Transverse colon (tissue), 4 donors: ENCODE measurements at regions not wholly inside any gene's neighbourhood (a gene's known extent, or its start where the extent isn't known, plus 50 kb on each side); places are given as distances from the start of the nearest gene placed in this dataset.
"Not testable (repeated sequence)": the region's sequence is repeated elsewhere in the genome, so short reads cannot be mapped to it uniquely, and the experiment has no call there.

ENCODE experiments used
- DNase-seq: peaks from one replicate; pipeline ENCODE4 v3.0.0-alpha.2; 2019
- H3K27ac ChIP-seq, 4 donors: fragments of 200-600 bp; sonication (generic); 2 replicates each; pipeline ENCODE4 v1.5.1; 2016 to 2018; ENCODE audit warnings: inconsistent platforms in 4 of 4
- H3K27me3 ChIP-seq: fragments of 200-600 bp; sonication (generic); 2 replicates; pipeline ENCODE4 v1.5.1; 2017; ENCODE audit warnings: inconsistent platforms
- H3K36me3 ChIP-seq, 4 donors: fragments of 200-600 bp; sonication (generic); 2 replicates each; pipeline ENCODE4 v1.5.1; 2017 to 2019; ENCODE audit warnings: inconsistent platforms in 4 of 4
- H3K4me1 ChIP-seq, 4 donors: fragments of 200-600 bp; sonication (generic); 2 replicates each; pipeline ENCODE4 v1.5.1; 2017 to 2020; ENCODE audit warnings: inconsistent platforms in 4 of 4
- H3K4me3 ChIP-seq, 4 donors: fragments of 200-600 bp; sonication (generic); 1 replicate in 1 of 4; 2 replicates in 3 of 4; pipeline versions ENCODE4 v1.5.1 to v1.6.1; 2017 to 2019; ENCODE audit warnings: inconsistent platforms in 4 of 4
- H3K9me3 ChIP-seq, 2 donors: fragments of 200-600 bp; sonication (generic); 2 replicates each; pipeline ENCODE4 v1.5.1; 2017 to 2019; ENCODE audit warnings: inconsistent platforms in 2 of 2
- EP300 ChIP-seq: sonication (generic); formaldehyde crosslinking; IDR thresholded peaks from one replicate; pipeline ENCODE4 v1.6.1; 2017; ENCODE audit warnings: antibody characterized with exemption, low read depth
- POLR2A ChIP-seq: fragments of 450-650 bp; IDR thresholded peaks from one replicate; pipeline ENCODE4 v1.6.1; 2016; ENCODE audit warnings: antibody characterized with exemption, mild to moderate bottlenecking, moderate library complexity
- POLR2AphosphoS5 ChIP-seq, 3 donors: sonication (generic); formaldehyde crosslinking; IDR thresholded peaks; one replicate each; pipeline ENCODE4 v1.6.1; 2016; ENCODE audit warnings: antibody characterized with exemption in 3 of 3
- WGBS, 2 donors: methylation state at CpG; one replicate each; pipeline ENCODE4 v1.1.5; 2018; ENCODE audit warnings: low coverage in 1 of 2; 5-methylcytosine and 5-hydroxymethylcytosine counted together
- in situ Hi-C, 4 donors: fragments of 200-750 bp; cut with MboI; loops; one replicate each; pipeline versions ENCODE4 v1.15.0 to v1.15.1; 2017; ENCODE audit warnings: low sequenced_read_pairs in 3 of 4, low pct_ligation_motif_present in 1 of 4, low pct_unique_long_range_greater_than_20kb in 1 of 4
- intact Hi-C: fragments of 100-400 bp; cut with DNase I; formaldehyde crosslinking; loops from one replicate; pipeline ENCODE4 v1.15.1; 2023; ENCODE audit warnings: low total_unique reads
- TF ChIP-seq, protein P1 (sequence below), 5 experiments: fragments of 200-600 bp in 3 of 5; fragments of 450-650 bp in 2 of 5; sonication (generic) in 3 of 5; IDR thresholded peaks; 1 replicate in 2 of 5; 2 replicates in 3 of 5; pipeline ENCODE4 v1.5.1; 2016 to 2017; ENCODE audit warnings: antibody characterized with exemption in 5 of 5, inconsistent platforms in 3 of 5, mild to moderate bottlenecking in 2 of 5, moderate library complexity in 1 of 5

DNA sequence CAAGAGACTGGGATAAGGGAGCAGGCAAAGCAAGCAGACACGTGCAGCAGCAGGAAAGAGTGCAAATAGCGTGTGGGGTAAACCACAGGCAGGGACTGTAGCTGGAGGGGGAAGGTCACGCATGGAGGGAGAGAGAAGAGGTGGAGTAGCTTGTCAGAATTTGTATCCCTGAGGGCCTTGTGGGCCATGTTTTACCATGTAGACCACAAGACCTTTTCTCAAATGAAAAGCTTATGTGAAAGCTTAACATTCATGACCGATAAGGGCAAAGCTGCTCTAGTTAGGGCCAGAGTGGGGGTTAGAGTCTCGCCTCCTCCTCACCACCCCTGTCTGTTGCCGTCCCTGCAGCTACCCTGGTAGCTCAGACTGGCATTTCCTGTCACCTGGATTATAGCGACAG is 152.9 kb upstream of the E2F7 start:
- TF ChIP-seq POLR2A (no peak), POLR2AphosphoS5 (IDR thresholded peaks at IDR 0.05) (no peak), EP300 (no peak)
- TF ChIP-seq, protein P1, sequence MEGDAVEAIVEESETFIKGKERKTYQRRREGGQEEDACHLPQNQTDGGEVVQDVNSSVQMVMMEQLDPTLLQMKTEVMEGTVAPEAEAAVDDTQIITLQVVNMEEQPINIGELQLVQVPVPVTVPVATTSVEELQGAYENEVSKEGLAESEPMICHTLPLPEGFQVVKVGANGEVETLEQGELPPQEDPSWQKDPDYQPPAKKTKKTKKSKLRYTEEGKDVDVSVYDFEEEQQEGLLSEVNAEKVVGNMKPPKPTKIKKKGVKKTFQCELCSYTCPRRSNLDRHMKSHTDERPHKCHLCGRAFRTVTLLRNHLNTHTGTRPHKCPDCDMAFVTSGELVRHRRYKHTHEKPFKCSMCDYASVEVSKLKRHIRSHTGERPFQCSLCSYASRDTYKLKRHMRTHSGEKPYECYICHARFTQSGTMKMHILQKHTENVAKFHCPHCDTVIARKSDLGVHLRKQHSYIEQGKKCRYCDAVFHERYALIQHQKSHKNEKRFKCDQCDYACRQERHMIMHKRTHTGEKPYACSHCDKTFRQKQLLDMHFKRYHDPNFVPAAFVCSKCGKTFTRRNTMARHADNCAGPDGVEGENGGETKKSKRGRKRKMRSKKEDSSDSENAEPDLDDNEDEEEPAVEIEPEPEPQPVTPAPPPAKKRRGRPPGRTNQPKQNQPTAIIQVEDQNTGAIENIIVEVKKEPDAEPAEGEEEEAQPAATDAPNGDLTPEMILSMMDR (IDR thresholded peaks at IDR 0.05): no peak
- Histone ChIP-seq H3K36me3 (no peaks in the 10 kb centered on the region), H3K9me3 (no peaks in the 10 kb centered on the region), H3K27me3 (no peaks in the 10 kb centered on the region), H3K27ac (no peak overlapping the region), H3K4me3 (no peak overlapping the region), H3K4me1 (peaks cover 0 to 16% (median 2%) of the 10 kb centered on the region in 4 donors)
- intact Hi-C loops: no loop called here
- 68 to 76% methylated on average over 4 to 7 of the region's 7 CpGs for WGBS, 2 donors
- in situ Hi-C loops: no loop called here
- DNase-seq: no peak

DNA sequence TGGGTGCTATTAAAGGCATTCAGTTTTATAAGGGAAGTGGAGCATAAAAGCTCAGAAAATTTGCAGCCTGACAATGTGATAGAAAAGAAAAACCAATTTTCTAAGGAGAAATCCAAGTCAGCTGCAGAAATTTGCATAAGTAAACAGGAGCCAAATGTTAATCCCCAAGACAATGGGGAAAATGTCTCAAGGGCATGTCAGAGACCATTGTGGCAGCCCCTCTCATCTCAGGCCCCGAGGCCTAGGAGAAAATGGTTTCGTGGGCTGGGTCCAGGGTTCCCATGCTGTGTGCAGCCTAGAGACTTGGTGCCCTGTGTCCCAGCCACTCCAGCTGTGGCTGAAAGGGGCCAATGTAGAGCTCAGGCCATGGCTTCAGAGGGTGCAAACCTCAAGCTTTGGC is 150.8 kb upstream of the E2F7 start:
- in situ Hi-C loops: not testable (repeated sequence)

DNA sequence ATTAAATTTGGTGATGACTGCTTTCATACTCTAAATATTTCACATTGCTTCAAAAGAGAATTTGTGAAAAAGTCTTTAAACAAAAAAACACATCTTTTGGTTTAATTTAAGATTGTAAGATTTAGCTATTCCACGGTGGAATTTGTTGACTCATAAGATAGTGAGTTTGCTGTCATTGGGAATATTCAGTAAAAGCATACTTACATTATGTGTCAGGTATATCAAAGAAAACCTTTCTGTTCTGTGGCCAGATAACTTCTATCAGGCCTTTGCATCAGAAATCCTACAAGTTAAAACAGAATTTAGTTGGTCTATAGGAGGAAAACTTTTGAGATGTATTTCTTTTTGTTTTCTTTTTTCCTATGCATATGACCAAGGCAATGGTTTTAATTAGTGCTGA is 148.8 kb upstream of the E2F7 start:
- Histone ChIP-seq H3K27me3 (no peaks in the 10 kb centered on the region), H3K36me3 (no peaks in the 10 kb centered on the region), H3K4me1 (peaks cover 0 to 24% (median 5%) of the 10 kb centered on the region in 4 donors), H3K4me3 (no peak overlapping the region), H3K27ac (no peak overlapping the region), H3K9me3 (peaks cover 0 to 5% of the 10 kb centered on the region in 2 donors)
- in situ Hi-C loops (no loop called here), intact Hi-C loops (no loop called here)
- TF ChIP-seq EP300: no peak
- TF ChIP-seq POLR2AphosphoS5 (IDR thresholded peaks at IDR 0.05): no peak
- no peak for TF ChIP-seq POLR2A
- TF ChIP-seq, protein P1 (IDR thresholded peaks at IDR 0.05): no peak
- no peak for DNase-seq
- 38 to 60% methylated on average over 1 of the region's 1 CpG for WGBS, 2 donors

More for the DNA sequence above, 150.8 kb upstream of the E2F7 start:
- H3K4me3 ChIP-seq, H3K9me3 ChIP-seq, H3K27me3 ChIP-seq, H3K36me3 ChIP-seq, DNase-seq, intact Hi-C loops, H3K27ac ChIP-seq: not testable (repeated sequence)
- H3K4me1 ChIP-seq: peaks cover 0 to 24% (median 5%) of the 10 kb centered on the region in 4 donors
- WGBS, 2 donors: 73% methylated on average over 2 of the region's 2 CpGs; no CpG with 5 or more reads in 1 of the 2 donors

DNA sequence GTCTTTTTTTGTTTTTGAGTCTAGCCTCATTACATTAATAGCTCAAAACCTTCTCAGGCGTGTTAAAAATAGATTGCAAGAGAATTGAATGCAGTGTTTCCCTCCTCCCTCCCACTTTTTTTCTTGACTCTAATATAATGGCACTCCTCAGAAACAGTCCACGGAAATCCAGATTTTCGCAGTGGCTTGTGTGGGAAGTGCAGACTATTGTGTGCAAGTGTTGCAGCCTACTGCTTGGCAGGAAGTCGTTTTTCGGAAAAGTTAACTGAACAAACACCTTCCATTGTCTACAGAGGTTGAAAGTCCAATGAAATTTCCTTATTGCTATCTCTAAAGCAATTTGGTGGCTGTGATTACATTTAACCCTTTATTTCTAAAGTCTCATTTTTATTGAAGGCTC is 147.9 kb upstream of the E2F7 start:
- no peaks in the 10 kb centered on the region for H3K27me3 ChIP-seq
- intact Hi-C loops: no loop called here
- H3K9me3 ChIP-seq: peaks cover 0 to 5% of the 10 kb centered on the region in 2 donors
- TF ChIP-seq EP300: no peak
- TF ChIP-seq POLR2A: no peak
- TF ChIP-seq, protein P1 (IDR thresholded peaks at IDR 0.05): peak in 4 of 5 experiments; percentile 14 to 69 (median 38)
- peak in 1 of 3 donors; percentile 41 for TF ChIP-seq POLR2AphosphoS5 (IDR thresholded peaks at IDR 0.05)
- no peaks in the 10 kb centered on the region for H3K36me3 ChIP-seq
- peak; percentile 63 for DNase-seq
- peaks cover 0 to 24% (median 5%) of the 10 kb centered on the region in 4 donors for H3K4me1 ChIP-seq
- H3K4me3 ChIP-seq: no peak overlapping the region
- WGBS, 2 donors: 19 to 30% methylated on average over 5 of the region's 5 CpGs
- in situ Hi-C loops: no loop called here
- peak overlapping the region; percentile 63 to 67 (median 65) for H3K27ac ChIP-seq

DNA sequence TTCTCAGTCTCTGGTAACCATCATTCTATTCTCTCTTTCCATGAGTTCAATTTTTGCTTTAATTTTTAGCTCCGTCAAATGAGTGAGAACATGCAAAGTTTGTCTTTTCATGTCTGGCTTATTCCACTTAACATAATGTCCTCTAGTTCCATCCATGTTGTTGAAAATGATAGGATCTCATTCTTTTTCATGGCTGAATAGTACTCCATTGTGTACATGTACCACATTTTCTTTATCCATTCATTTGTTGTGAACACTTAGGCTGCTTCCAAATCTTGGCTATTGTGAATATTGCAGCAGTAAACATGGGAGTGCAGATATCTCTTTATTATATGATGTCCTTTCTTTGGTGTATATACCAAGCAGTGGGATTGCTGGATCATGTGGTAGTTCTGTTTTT is 145.4 kb upstream of the E2F7 start:
- intact Hi-C loops: no loop called here
- Histone ChIP-seq H3K9me3 (peaks cover 0 to 5% of the 10 kb centered on the region in 2 donors), H3K27me3 (no peaks in the 10 kb centered on the region), H3K4me3 (no peak overlapping the region), H3K4me1 (peaks cover 0 to 24% (median 5%) of the 10 kb centered on the region in 4 donors), H3K27ac (no peak overlapping the region), H3K36me3 (no peaks in the 10 kb centered on the region)
- 86 to 94% methylated on average over 1 of the region's 1 CpG for WGBS, 2 donors
- TF ChIP-seq, protein P1 (IDR thresholded peaks at IDR 0.05): no peak
- TF ChIP-seq POLR2AphosphoS5 (IDR thresholded peaks at IDR 0.05): no peak
- TF ChIP-seq EP300: no peak
- no peak for TF ChIP-seq POLR2A
- no peak for DNase-seq
- in situ Hi-C loops: no loop called here
